ENCODE measurements at regions not wholly inside any gene's neighbourhood (a gene's known extent, or its start where the extent isn't known, plus 50 kb on each side); places are given as distances from the start of the nearest gene placed in this dataset.

DNA sequence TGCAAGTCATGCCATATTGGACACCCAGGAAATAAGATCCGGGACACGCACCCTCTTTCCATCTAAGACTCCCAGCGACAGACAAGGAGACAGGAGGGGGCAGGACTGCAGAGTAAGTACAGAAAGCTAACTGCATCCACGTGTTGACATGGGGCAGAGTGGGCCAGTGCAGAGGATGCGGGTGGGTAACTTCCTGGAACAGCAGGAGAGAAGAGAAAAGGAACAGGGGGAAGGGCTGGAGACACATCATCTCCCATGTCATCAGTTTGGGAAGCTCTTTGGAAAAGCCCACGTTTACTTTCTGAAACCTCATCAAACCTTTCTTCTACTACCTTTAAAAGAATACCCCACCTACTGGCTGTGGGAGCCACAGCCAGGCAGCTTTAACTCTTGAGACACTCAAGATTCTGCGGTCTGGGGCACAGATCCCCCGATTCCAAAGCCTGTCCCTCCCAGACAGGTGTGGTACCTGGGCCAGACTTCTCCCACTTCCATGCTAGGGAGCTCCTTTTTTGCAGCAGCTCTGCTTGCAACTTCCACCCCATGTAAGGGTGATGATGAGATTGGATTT lies 273.5 kb upstream of the RPL38 start:
- TF ChIP-seq, protein P1, sequence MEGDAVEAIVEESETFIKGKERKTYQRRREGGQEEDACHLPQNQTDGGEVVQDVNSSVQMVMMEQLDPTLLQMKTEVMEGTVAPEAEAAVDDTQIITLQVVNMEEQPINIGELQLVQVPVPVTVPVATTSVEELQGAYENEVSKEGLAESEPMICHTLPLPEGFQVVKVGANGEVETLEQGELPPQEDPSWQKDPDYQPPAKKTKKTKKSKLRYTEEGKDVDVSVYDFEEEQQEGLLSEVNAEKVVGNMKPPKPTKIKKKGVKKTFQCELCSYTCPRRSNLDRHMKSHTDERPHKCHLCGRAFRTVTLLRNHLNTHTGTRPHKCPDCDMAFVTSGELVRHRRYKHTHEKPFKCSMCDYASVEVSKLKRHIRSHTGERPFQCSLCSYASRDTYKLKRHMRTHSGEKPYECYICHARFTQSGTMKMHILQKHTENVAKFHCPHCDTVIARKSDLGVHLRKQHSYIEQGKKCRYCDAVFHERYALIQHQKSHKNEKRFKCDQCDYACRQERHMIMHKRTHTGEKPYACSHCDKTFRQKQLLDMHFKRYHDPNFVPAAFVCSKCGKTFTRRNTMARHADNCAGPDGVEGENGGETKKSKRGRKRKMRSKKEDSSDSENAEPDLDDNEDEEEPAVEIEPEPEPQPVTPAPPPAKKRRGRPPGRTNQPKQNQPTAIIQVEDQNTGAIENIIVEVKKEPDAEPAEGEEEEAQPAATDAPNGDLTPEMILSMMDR (IDR thresholded peaks at IDR 0.05; ENCODE audit: insufficient read depth, missing control alignments) = no peak
- FAIRE-seq = no peak
- DNase-seq (ENCODE audit: insufficient read length, low spot score) = no peak

DNA sequence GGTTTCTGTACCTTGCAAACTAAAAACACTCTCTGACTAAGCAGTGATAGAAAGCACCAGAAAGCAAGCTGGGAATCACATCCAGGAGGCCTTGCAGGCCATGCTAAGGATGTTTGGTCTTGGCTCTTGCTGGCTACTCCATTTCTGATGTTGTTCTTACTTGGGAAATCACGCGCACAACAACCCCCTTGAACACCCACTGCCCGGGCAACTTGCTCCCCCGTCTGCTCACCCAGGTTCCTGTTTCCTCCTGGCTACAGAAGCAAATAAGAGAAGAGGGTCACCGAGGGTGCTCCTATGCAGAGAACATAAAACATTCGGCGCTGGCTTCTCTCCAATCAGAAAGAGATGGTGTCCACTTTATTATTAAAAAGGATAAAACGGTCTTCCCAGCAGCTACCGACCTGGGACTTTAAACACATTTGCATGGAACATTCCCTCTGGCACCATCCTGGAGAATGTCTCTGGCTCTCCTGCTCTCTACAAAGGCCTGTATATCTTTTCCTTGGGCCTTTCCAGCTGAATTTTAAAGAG lies 271.2 kb upstream of the RPL38 start:
- TF ChIP-seq, protein P1 (IDR thresholded peaks at IDR 0.05; ENCODE audit: insufficient read depth, missing control alignments) = no peak
- FAIRE-seq (no peak), DNase-seq (ENCODE audit: insufficient read length, low spot score) (no peak)

DNA sequence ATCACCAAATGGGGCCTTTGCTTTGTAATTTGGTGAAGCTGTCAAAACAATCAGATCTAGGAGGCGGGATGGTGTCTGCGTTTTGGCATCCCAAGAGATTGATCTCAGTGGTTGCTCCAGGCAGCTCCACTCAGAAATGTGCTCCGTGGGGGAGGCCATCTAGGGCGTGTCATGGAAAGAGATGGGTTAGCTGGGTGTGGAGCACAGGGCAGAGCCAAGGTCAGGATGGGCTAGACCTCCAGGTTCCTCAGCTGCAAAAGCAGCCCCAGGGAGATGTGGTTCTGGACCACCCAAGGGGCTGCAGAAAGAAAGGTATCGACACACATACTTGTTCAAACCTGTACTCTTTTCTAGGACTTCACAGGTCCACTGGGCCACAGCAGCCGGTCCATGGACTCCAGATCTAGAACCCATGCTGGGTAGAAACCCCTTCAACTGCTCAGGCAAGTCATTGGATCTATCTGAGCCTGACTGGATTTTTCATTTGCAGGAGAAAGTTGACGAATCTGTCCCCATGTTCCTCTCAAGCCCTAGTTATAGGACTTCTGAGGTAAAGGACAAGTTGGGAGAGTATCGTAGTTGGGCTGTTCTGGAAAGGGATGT lies 270.2 kb upstream of the RPL38 start:
- DNase-seq (ENCODE audit: insufficient read length, low spot score) (no peak), FAIRE-seq (no peak)
- TF ChIP-seq, protein P1 (IDR thresholded peaks at IDR 0.05; ENCODE audit: insufficient read depth, missing control alignments) = no peak

DNA sequence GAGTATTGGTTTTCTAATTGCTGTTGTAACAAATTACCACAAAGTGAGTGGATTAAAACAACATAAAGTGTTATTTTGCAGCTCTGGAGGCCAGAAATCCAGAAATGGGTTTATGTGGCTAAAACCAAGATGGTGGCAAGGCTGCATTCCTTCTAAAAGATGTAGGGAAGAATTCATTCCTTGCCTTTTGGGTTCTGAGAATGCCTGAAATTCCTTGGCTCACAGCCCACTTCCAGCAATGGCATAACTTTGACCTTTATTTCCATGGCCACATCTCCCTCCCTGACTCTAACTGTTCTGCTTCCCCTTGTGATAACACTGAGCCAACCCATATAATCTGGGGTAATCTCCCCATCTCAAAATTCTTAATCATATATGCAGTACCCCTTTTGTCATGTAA lies 269.6 kb upstream of the RPL38 start:
- no peak for DNase-seq (ENCODE audit: insufficient read length, low spot score)
- FAIRE-seq = no peak
- TF ChIP-seq, protein P1 (IDR thresholded peaks at IDR 0.05; ENCODE audit: insufficient read depth, missing control alignments) = no peak

DNA sequence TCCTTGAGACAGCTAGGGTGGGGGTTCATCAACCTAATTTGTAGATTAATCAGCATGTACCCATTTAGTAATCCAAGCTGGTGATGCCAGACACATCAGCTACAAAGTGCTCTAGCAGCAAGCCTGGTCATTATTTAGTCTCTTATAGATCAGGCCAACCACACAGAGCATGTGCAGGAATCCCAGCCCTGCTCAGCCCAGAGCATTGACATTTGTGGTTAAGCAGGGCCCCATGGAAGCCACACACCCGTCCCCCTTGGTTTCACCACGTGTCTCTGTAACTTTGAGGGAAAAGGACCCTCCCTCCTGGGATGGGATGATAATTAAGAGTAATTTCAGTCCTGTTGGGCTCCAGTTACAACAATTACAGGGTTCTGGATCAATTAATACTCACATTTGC lies 268.8 kb upstream of the RPL38 start:
- no peak for FAIRE-seq

DNA sequence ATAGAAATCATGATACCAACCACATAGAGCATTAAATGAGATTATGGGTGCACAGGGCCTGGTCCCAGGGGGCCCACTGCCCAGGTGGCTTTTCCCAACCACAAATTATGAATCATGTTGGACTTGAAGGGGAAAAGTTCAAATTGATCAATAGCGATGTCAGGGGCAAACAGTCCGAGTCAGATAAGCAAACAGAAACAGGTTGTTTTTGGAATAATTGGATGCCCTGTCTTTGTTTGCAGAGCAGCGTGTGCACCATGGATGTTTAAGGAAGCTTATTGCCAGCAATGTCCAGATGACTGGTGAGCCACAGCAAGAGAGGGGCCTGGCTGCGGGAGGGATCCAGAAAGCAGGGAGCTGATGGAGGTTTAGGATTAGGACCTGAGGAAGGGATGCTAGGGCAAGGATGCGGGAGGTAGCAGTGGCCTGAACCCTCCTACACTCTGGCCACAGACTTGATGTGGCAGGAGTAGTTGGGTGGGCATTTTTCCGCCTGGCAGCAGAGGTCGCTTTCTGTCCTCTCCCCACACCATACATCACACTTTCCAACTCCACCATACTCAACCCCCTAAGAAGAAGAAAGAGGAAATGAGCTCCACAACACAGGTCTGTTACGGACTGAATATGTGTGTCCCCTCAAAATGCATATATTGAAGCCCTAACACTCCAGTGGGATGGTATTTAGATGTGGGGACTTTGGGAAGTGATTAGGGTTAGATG lies 266.4 kb upstream of the RPL38 start:
- TF ChIP-seq, protein P1 (IDR thresholded peaks at IDR 0.05; ENCODE audit: insufficient read depth, missing control alignments) = peak; percentile 25
- no peak for FAIRE-seq
- no peak for DNase-seq (ENCODE audit: insufficient read length, low spot score)

More for the DNA sequence above, 268.8 kb upstream of the RPL38 start:
- TF ChIP-seq, protein P1 (IDR thresholded peaks at IDR 0.05; ENCODE audit: insufficient read depth, missing control alignments) = no peak
- no peak for DNase-seq (ENCODE audit: insufficient read length, low spot score)
